GM18867 (cell line): ENCODE measurements at regions not wholly inside any gene's neighbourhood (a gene's known extent, or its start where the extent isn't known, plus 50 kb on each side); places are given as distances from the start of the nearest gene placed in this dataset.
A peak's percentile ranks its signal among the peaks of the same experiment; 100 is the strongest.

Experiments used
- ATAC-seq: cut with Tn5 transposase; IDR thresholded peaks from one replicate; pipeline ENCODE4 v1.9.1; 2021; ENCODE audit warnings: mild to moderate bottlenecking, moderate library complexity; ENCODE audit not compliant: unreplicated experiment

GRCh38 chr4:17301266-17301665 is 210.6 kb downstream of the QDPR start:
- no peak for ATAC-seq

- ATAC-seq: no peak
Measured at GRCh38 chr4:17296921-17297890, 214.7 kb downstream of the QDPR start.

DNA sequence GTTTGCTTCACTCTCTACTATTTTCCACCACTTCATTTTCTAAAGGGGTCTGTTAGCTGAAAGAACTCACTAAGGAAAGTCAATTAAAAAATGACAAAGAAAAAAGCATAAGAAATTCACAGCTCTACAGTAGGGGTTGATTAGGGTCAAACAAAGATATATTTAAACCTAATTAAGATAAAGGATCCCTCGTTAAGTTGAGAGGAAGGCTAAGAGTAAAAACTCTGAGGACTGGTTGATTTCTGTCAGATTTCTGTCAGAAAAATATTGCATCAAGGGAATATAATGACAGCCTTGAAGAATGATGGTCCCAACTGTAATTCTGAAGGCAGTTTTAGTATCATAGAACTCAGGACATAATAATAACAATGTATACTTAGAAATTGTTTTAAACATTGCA is 218.0 kb downstream of the QDPR start:
- ATAC-seq: no peak

GRCh38 chr4:17288151-17288550 is 223.7 kb downstream of the QDPR start:
- ATAC-seq: no peak

GRCh38 chr4:17286752-17287460 is 225.0 kb downstream of the QDPR start:
- no peak for ATAC-seq

DNA sequence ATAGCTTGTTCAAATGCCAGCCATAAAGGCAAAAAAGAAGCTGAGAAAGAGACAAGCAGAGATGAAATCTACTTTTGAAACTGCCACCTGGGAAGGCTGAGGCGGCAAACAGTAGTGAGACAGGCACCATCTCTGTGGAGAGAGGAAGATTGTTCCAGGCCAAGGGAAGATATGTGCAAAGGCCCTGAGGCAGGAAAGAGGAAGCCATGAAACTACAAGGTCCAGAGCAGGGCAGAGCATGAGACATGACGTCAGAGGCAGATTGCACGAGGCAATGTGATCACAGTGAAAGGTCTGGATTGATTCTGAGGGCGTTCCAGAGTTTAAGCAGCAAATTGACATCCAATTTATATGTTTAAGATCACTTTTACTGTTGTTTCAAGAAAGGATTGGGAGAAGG is 226.1 kb downstream of the QDPR start:
- no peak for ATAC-seq

GRCh38 chr4:17284323-17285175 is 227.3 kb downstream of the QDPR start:
- ATAC-seq: no peak

GRCh38 chr4:17283832-17284231 is 228.1 kb downstream of the QDPR start:
- no peak for ATAC-seq

DNA sequence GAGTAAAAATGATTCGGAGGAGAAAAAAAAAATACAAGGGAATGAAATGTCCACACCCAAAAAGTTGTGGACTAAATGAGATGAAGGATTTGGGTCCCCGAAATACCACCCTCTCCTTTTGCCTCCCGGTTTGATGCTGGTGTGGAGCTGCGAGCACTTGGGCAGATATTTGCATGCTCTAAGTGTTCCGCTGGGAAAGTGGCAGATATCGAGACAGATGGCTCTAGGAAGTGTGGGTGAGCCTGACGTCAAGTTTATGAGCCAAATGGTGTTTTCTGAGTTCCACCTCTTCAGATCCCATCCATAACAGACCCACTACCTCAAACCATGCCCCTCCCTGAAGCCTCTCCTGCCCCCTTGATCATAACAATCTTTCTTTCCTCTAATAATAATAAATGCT is 228.6 kb downstream of the QDPR start:
- ATAC-seq: no peak

GRCh38 chr4:17280261-17281018 is 231.4 kb downstream of the QDPR start:
- ATAC-seq: no peak

- ATAC-seq: no peak
Measured at GRCh38 chr4:17276776-17277175, 235.1 kb downstream of the QDPR start.

GRCh38 chr4:17275836-17276235 is 236.1 kb downstream of the QDPR start:
- no peak for ATAC-seq

DNA sequence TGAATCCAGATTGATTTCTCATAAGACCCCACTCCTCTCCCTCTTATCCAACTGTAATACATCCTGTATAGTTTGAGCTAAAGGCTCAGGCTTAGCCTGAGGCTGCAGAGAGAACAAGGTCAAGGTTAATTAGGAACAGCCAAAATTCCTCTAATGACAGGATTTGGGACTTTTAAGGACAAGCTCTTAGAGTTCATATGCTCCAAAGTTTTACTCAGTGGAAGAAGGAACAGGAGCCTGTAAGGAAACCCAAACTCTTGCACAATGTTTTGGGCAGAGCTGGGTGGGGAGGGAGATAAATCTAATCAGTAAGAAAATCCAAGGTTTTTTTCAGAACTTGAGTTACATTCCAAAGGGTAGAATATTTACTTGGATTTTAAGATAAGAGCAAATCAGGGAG is 238.8 kb downstream of the QDPR start:
- no peak for ATAC-seq

DNA sequence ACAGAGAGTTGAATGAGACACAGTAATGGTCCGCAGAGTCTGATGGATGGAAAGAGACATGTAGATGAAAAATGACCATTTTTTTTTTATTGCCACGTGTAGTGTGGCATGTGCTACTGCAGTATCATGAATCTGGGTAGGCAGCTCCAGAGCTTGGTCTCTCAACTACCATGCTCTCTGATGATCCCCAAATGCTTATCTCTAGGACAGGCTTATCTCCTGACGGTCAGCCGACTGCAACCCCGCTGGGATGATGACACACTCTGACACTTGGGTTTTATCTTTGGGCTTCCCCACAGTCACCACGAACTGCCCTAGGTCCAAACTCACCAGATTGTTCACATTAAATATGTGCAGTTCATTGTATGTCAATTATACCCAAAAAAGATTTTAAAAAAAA is 239.7 kb downstream of the QDPR start:
- no peak for ATAC-seq

DNA sequence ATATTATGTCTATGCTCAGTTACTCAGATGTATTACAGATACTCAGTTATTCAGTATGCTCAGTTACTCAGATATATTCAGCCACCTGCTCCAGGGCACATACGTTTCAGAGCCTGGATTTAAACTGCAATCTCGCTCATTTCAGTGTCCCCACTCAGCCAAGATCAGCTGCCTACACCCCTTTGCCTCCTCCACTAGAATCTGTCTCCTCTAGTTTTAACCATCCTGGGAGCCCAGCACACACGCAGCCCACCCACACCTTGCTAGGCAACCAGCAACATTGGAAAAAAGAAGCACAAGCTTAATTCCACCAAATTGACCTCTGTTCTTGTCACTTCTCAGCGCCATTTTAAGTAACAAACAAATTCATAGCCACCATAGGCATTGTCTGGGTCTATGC is 246.2 kb downstream of the QDPR start:
- no peak for ATAC-seq

- ATAC-seq: no peak
Measured at GRCh38 chr4:17265139-17265538, 246.8 kb downstream of the QDPR start.

DNA sequence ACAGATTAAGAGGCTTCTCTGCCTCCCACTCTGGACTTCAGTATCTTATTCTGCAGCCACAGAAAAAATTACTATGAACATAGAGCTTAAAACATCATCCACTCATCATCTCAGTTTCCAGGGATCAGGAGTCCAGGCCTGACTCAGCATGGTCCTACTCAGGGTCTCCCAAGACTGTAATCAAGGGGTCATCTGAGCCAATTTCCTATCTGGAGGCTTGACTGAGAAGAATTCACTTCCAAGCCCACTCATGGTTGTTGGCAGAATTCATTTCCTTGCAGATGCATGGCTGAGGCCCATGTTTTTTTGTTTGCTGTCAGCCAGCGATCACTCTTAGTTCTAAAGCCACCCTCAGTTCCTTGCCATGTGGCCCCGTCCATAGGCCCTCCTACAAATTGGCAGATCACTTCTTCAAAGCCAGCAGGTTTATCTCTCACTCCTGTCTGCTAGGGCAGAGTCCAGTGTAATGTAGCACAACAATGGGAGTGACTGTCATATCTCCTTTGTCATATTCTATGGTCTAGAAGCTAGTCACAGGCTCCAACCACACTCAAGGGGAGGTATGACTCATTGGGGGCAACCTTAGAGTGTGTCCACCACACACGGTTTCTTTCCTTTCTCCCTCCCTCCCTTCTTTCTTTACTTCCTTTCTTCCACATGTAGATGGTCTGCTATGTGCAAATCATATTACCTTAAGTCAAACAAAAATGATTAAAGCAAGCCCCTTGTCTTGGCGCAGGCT is 251.6 kb downstream of the QDPR start:
- peak; percentile 69 for ATAC-seq

- ATAC-seq: no peak
Measured at GRCh38 chr4:17258106-17258505, 253.8 kb downstream of the QDPR start.

DNA sequence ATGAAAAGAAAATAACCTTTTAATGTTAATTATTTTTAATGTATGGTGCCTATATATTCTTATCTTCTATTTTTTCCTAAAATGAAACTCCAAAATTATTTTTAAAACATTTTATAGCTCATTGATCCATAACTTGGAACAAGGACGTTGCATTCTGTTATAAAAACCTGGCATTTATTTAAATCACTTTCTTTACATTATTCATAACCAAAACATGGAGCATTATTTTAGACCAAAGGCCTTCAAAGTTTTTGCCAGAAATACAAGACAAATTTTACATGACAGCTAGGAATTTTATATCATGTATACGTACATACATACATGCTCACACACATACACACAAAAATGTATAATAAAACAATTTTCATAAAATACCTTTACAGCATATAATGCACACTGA is 259.8 kb downstream of the QDPR start:
- ATAC-seq: no peak

DNA sequence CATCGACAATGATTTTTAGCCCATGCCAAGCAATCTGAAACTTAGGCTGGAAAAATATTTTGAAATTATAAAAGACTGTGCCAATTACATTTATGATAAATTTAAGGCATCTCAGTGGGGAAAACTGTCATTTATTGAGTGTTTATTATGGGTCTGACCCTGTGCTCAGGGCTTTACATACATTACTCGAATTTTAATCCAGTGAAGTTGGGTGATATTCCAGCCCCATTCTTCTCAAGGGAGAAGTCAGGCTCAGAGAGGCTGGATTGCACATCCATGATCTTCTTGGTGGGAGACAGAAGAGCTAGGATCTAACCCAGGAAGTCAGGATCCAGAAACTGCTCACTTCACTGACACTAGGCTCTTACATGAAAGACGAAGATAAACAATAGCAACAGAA is 260.8 kb downstream of the QDPR start:
- ATAC-seq: no peak
